Gastroesophageal sphincter (tissue), 4 donors: ENCODE measurements at regions not wholly inside any gene's neighbourhood (a gene's known extent, or its start where the extent isn't known, plus 50 kb on each side); places are given as distances from the start of the nearest gene placed in this dataset.

Source experiments
- ATAC-seq: fragments of 150-250 bp; one replicate; pipeline ENCODE4 v1.9.1; 2016; ENCODE audit warnings: mild to moderate bottlenecking, moderate library complexity
- H3K27ac ChIP-seq, 4 donors: fragments of 200-600 bp; sonication (generic) in 3 of 4; 1 replicate in 3 of 4; 2 replicates in 1 of 4; pipeline ENCODE4 v1.5.1; 2016 to 2019
- H3K27me3 ChIP-seq: fragments of 200-600 bp; sonication (generic); one replicate; pipeline ENCODE4 v1.5.1; 2019
- H3K36me3 ChIP-seq, 2 donors: fragments of 200-600 bp; sonication (generic); one replicate each; pipeline ENCODE4 v1.5.1; 2019; ENCODE audit warnings: control low read depth in 1 of 2
- H3K4me1 ChIP-seq, 3 donors: fragments of 200-600 bp; sonication (generic); 1 replicate in 2 of 3; 2 replicates in 1 of 3; pipeline ENCODE4 v1.5.1; 2016 to 2019; ENCODE audit warnings: control low read depth in 2 of 3
- H3K4me3 ChIP-seq, 2 donors: fragments of 200-600 bp; sonication (generic); one replicate each; pipeline ENCODE4 v1.5.1; 2019; ENCODE audit warnings: mild to moderate bottlenecking in 1 of 2, moderate library complexity in 1 of 2
- H3K9me3 ChIP-seq, 3 donors: fragments of 200-600 bp; sonication (generic); one replicate each; pipeline ENCODE4 v1.5.1; 2017 to 2019; ENCODE audit warnings: control low read depth in 2 of 3
- EP300 ChIP-seq: sonication (generic); formaldehyde crosslinking; IDR thresholded peaks from one replicate; pipeline ENCODE4 v1.6.1; 2017; ENCODE audit warnings: antibody characterized with exemption, mild to moderate bottlenecking
- POLR2A ChIP-seq, 2 donors: fragments of 450-650 bp; IDR thresholded peaks; one replicate each; pipeline ENCODE4 v1.6.1; 2017; ENCODE audit warnings: antibody characterized with exemption in 2 of 2, mild to moderate bottlenecking in 2 of 2, moderate library complexity in 1 of 2
- POLR2AphosphoS5 ChIP-seq: sonication (generic); formaldehyde crosslinking; IDR thresholded peaks from one replicate; pipeline ENCODE4 v1.6.1; 2017; ENCODE audit warnings: antibody characterized with exemption
- WGBS, 2 donors: methylation state at CpG; one replicate each; pipeline ENCODE4 v1.1.5; 2018; ENCODE audit warnings: low coverage in 1 of 2; 5-methylcytosine and 5-hydroxymethylcytosine counted together
- TF ChIP-seq, protein P1 (sequence below), 4 experiments: fragments of 200-600 bp in 2 of 4; fragments of 450-650 bp in 2 of 4; sonication (generic) in 1 of 4; IDR thresholded peaks; one replicate each; pipeline ENCODE4 v1.5.1; 2017 to 2019; ENCODE audit warnings: antibody characterized with exemption in 4 of 4, mild to moderate bottlenecking in 2 of 4, moderate library complexity in 2 of 4

GRCh38 chr22:44634426-44635321, 67.3 kb upstream of the PRR5 start:
- no peaks in the 10 kb centered on the region for H3K36me3 ChIP-seq
- H3K4me1 ChIP-seq = peaks cover 0 to 17% (median 5%) of the 10 kb centered on the region in 3 donors
- 78% methylated on average over 6 of the region's 9 CpGs; no CpG with 5 or more reads in 1 of the 2 donors for WGBS, 2 donors
- H3K9me3 ChIP-seq = no peaks in the 10 kb centered on the region
- TF ChIP-seq EP300 = no peak
- TF ChIP-seq, protein P1, sequence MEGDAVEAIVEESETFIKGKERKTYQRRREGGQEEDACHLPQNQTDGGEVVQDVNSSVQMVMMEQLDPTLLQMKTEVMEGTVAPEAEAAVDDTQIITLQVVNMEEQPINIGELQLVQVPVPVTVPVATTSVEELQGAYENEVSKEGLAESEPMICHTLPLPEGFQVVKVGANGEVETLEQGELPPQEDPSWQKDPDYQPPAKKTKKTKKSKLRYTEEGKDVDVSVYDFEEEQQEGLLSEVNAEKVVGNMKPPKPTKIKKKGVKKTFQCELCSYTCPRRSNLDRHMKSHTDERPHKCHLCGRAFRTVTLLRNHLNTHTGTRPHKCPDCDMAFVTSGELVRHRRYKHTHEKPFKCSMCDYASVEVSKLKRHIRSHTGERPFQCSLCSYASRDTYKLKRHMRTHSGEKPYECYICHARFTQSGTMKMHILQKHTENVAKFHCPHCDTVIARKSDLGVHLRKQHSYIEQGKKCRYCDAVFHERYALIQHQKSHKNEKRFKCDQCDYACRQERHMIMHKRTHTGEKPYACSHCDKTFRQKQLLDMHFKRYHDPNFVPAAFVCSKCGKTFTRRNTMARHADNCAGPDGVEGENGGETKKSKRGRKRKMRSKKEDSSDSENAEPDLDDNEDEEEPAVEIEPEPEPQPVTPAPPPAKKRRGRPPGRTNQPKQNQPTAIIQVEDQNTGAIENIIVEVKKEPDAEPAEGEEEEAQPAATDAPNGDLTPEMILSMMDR (IDR thresholded peaks at IDR 0.05) = no peak
- TF ChIP-seq POLR2AphosphoS5 = no peak
- TF ChIP-seq POLR2A (IDR thresholded peaks at IDR 0.05) = no peak
- no peak for ATAC-seq
- H3K27me3 ChIP-seq = peaks cover 4% of the 10 kb centered on the region
- no peak overlapping the region for H3K4me3 ChIP-seq
- no peak overlapping the region for H3K27ac ChIP-seq

DNA sequence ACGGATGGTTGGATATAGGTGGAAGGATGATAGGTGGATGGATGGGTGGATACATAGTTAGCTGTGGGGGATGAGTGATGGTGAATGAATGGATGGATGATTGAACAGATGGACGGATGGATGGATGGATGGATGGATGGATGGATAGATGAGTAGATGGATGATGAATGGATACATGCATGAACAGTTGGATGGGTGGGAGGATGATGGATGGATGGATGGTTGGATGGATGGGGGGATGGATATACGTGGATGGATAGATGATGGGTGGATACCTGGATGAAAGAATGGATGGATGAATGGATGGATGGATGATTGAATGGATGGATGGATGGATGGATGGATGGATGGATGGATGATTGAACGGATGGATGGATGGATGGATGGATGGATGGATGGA, 68.4 kb upstream of the PRR5 start:
- Histone ChIP-seq H3K4me3 (no peak overlapping the region), H3K27me3 (no peaks in the 10 kb centered on the region), H3K27ac (no peak overlapping the region), H3K4me1 (peaks cover 0 to 6% (median 0%) of the 10 kb centered on the region in 3 donors), H3K9me3 (no peaks in the 10 kb centered on the region), H3K36me3 (no peaks in the 10 kb centered on the region)
- ATAC-seq = no peak
- WGBS, 2 donors = 77 to 78% methylated on average over 4 of the region's 4 CpGs
- TF ChIP-seq, protein P1 (IDR thresholded peaks at IDR 0.05) = no peak
- TF ChIP-seq POLR2A (IDR thresholded peaks at IDR 0.05) (no peak), EP300 (no peak), POLR2AphosphoS5 (no peak)

GRCh38 chr22:44632541-44633396, 69.2 kb upstream of the PRR5 start:
- WGBS, 2 donors = 71 to 75% methylated on average over 5 to 7 of the region's 7 CpGs
- Histone ChIP-seq H3K27ac (no peak overlapping the region), H3K27me3 (peaks cover 2% of the 10 kb centered on the region), H3K36me3 (no peaks in the 10 kb centered on the region), H3K4me3 (no peak overlapping the region), H3K4me1 (no peaks in the 10 kb centered on the region), H3K9me3 (no peaks in the 10 kb centered on the region)
- no peak for ATAC-seq
- TF ChIP-seq POLR2A (IDR thresholded peaks at IDR 0.05) = no peak
- TF ChIP-seq EP300 = no peak
- TF ChIP-seq, protein P1 (IDR thresholded peaks at IDR 0.05) = no peak
- TF ChIP-seq POLR2AphosphoS5 = no peak

- H3K4me3 ChIP-seq = no peak overlapping the region
- H3K27ac ChIP-seq = no peak overlapping the region
- ATAC-seq = no peak
- H3K27me3 ChIP-seq = peaks cover 19% of the 10 kb centered on the region
- TF ChIP-seq POLR2A (IDR thresholded peaks at IDR 0.05) = no peak
- no peak for TF ChIP-seq POLR2AphosphoS5
- TF ChIP-seq EP300 = no peak
- TF ChIP-seq, protein P1 (IDR thresholded peaks at IDR 0.05) = no peak
- 90 to 100% methylated on average over 1 to 2 of the region's 3 CpGs for WGBS, 2 donors
- peaks cover 0 to 3% (median 0%) of the 10 kb centered on the region in 3 donors for H3K4me1 ChIP-seq
- H3K9me3 ChIP-seq = no peaks in the 10 kb centered on the region
- H3K36me3 ChIP-seq = no peaks in the 10 kb centered on the region
Observed at GRCh38 chr22:44630826-44631225, 71.2 kb upstream of the PRR5 start.
